ENCODE measurements at regions not wholly inside any gene's neighbourhood (a gene's known extent, or its start where the extent isn't known, plus 50 kb on each side); places are given as distances from the start of the nearest gene placed in this dataset.

DNA sequence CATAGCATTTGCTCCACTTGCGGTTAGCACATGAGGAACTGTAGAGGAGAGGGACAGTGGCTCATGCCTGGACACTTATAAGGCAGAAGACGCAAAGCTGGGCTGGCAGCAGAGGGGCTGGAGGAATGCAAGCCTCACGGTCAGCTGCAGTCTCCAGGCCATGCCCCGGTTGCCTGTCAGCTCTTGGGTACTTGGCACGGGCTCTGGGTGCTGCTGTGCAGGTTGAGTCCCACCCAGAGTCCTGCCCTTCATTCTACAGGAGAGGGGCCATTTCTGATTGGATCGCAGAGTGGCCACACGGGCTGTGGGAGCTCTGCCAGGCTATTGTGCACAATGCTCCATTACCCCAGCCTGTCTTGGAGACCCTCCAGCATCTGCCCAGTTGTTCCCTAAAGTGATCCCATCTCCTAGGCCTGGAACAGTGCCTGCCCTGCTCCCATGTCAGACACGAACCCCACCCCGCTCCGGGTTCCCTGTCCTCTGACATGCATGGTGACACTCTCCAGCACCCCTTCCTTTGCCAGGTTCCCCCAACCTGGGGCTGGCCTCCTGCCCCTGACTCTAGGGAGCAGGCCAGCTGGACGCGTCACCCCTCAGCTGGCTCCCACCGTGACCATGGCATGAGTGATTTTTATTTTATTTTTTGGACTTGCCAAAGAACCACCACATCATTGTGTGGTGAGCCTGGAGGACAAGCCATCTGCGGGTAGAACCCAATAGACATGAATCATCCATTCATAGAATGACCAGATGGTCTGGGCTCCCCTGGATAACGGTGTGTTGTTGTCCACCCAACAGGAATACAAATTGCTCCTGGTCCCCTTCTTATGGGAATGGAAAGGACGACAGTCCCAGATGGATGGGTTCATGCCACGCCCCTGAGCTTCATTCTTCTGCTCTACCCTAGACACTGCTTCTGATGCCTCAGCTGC lies 51.0 kb upstream of the KLF13 start:
- no peak for DNase-seq (ENCODE audit: low read depth in 2 of 2)

DNA sequence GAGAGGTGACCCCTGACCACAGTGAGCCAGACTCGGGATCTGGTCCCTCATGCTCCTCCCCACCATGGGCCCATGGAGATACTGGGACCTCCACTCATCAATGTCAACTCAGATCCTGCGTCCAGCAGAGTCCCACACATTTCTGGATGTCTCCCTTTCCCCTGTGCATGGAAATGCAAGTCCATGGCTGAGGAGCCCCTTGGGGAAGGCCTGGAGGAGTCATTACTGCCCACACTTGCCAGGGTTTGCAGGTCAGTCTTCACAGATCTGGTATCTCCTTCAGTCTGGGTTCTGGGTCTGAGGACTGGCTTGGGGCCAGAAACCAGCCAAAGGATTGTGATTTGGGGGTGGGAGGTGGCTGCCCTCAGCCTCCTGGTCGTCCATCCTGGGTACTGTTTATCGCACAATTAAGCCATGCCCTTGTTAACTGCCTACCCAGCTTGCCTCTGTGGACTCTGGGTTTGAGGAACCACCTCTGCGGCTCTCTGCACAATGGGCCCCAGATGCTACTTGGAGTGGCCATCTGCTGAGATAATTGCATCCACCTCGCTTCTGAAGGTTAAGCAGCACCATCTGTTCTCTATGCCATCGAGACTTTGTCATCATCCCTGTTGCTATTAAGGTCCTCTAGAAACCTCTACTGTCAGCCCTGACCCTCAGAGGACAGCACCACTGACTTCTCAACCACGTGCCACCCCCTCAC lies 49.9 kb upstream of the KLF13 start:
- DNase-seq (ENCODE audit: low read depth in 2 of 2), result no peak
